Fibroblast of lung (primary cell): ENCODE measurements at regions not wholly inside any gene's neighbourhood (a gene's known extent, or its start where the extent isn't known, plus 50 kb on each side); places are given as distances from the start of the nearest gene placed in this dataset.

Source experiments
- CTCF ChIP-seq, 2 donors: IDR thresholded peaks in 1 of 2; conservative IDR thresholded peaks in 1 of 2; 1 replicate in 1 of 2; 2 replicates in 1 of 2; pipeline ENCODE4 v1.5.1; 2011 to 2012; ENCODE audit warnings: low read length in 2 of 2, control low read depth in 1 of 2, inconsistent platforms in 1 of 2, low read depth in 1 of 2, mild to moderate bottlenecking in 1 of 2
- EZH2 ChIP-seq: IDR thresholded peaks from 2 replicates; pipeline ENCODE4 v1.5.1; 2012; ENCODE audit warnings: low read length, control low read depth, mild to moderate bottlenecking; ENCODE audit errors: missing control alignments

- TF ChIP-seq CTCF (conservative IDR thresholded peaks at IDR 0.05 in 1 of 2, IDR thresholded peaks at IDR 0.05 in 1 of 2; ENCODE audit: low read depth in 1 of 2, low read length in 2 of 2) = no peak
- TF ChIP-seq EZH2 = no peak
Observed at GRCh38 chr14:48714366-48714765, 871.8 kb downstream of the RPS29 start.
